Medulla oblongata (tissue), 1 donor: ENCODE measurements at regions not wholly inside any gene's neighbourhood (a gene's known extent, or its start where the extent isn't known, plus 50 kb on each side); places are given as distances from the start of the nearest gene placed in this dataset.

Experiments
- DNase-seq: peaks from one replicate; pipeline ENCODE4 v3.0.0-alpha.2; 2015; ENCODE audit errors: extremely low spot score

DNA sequence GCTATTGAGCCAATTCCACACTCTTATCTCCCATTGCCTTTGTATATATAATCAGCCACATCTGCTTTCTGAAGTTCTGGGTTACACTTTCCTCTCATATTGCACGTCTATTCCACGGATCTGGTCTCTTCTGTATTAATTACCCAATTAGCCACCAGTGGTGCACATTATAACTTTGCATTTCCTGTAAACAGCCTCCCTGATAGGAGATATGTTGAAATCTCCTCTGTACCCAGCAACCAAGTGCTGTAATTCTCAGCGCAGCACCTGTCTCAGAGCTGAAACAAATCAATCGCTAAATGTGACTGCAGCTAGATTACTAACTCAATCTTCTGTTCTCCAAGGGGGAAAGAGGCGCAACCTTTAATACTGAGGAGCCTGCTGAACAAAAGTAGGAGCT, 326.4 kb downstream of the SLITRK2 start:
- DNase-seq, result no peak

DNA sequence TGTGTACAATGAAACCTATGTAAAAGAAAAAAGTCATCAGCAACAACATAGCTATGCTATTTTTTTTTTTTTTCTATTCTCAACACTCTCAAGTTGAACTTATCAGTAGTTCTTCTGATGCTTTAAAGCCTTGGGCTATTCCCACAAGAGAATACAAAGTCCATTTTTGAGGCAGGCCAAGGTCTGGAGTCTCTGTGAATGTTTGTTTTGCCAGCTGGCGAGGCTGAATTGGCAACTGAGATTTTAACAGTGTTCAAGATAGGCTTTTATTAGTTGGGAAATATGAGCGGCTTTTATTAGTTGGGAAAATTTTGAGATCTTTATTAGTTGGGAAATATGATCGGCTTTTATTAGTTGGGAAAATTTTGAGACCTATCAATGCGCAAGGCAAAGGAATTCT, 336.6 kb downstream of the SLITRK2 start:
- no peak for DNase-seq

DNA sequence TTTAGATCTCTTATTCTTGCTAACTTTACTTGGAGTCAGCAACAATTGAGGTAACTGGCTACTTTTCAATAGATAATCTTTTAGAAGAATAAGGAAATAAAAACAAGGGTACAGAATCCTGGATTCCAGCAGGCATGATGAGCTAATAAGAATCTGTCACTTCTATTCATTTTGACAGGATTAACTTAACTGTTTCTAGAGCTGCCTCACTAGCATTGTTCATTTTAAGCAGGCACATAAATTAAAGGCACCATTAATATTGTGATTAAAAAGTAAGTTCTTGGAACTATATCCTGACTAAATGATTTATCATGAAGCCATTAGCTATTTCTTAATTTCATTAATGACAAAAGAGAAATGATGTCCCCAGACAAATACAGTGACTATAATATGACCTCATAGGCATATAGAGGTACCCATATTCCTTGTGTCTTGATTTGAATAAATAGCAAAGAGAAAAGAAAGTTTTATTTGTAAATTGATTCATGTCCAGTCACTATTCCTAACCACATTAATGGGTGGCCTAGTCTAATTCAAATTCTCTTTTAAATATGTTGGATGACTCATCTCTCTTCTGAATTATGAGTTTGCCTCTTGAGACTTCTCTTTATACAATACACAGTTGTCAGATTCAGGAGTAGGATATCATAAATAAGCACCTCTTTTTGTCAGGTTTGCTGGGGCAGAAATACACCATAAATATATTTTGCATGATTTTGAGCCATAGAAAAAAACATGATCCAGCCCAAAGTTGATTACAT, 343.0 kb downstream of the SLITRK2 start:
- DNase-seq, result no peak

DNA sequence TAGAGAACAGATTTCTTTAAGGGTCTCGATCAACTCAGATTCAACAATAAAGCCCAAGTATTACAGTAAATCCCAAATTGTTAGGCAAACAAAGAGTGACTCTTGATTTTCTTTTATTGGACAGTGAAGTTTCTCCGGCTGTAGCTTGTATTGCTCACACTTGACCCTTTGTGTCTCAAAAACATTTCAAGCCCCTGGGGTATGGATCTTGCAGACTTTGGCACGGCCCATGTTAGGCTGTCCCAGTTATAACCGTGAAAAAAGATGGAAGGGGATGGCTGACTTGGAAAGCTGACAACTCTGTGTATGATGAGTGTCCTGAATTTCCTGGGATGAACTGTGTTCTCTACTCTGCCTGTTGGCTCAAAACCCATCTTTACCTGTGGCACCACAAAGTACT, 356.1 kb downstream of the SLITRK2 start:
- no peak for DNase-seq

DNA sequence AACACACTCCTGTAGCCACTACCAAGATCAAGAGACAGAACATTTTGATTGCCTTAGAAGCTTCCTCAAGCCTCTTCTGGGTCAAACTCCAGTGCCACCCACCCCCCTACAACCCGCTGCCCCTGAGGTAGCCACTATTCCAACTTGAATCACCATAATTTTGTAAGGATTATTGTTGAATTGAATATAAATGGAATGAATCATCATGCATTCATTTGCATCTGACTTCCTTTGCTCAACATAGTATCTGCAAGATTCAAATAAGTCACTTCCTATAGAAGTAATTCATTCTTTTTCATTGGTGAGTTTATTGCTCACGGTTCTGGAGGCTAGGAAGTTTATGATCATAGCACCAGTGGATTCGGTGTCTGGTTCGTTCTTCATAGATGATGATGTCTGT, 364.2 kb downstream of the SLITRK2 start:
- DNase-seq, result no peak

DNA sequence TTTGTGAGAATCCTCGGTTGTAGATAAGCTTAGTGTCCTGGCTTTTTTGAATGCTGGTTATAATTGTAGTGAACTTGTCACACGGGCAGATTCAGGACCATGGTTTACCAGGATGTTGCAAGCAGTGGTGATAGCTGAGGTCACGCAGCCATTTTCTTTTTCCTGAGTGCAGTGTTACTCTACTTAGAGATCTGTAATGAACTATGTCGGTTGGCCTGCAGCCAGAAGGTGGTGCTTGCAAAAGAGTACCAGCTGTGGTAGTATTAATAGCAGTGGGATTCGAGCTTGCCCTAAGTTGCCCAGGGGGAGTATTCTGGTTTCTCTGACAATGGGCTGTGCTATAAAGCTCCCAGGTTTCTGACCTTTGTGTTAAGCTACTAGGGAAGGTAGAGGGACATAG, 368.9 kb downstream of the SLITRK2 start:
- no peak for DNase-seq

DNA sequence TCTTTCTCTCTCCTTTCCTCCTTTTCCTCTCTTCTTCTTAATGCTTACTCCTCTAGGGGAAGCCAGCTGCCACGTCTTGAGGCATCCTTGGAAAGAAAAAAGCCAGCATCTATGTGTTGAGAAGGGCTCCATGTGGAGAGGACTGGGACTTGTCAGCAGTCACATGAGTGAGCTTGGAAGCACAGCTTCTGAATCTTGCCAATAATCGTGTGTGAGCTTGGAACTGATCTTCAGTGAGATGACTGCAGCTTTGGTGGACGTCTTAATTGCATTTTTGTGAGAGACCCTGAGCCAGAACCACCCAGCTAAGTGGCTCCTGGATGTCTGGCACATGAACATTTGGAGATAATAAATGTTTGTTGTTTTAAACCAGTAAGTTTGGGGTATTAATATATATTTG, 371.7 kb downstream of the SLITRK2 start:
- DNase-seq, result no peak

DNA sequence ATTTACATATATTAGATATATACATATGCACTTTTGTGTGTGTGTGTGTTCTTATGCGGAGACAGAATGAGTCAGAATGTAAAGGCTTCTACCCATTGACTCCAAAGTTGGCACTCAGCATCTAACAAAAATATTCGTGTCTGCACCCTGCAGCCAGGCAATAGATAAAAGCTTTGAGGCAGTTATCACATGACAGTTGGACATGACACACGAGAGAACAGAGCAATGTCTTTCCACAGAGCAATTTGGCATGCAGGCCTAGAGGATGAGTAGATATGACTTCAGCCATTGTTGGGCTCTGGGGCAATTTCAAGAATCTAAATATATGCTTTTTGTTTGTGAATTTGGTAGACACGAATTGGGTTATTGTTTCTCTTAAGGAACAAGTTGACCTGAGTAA, 391.2 kb downstream of the SLITRK2 start:
- no peak for DNase-seq

DNA sequence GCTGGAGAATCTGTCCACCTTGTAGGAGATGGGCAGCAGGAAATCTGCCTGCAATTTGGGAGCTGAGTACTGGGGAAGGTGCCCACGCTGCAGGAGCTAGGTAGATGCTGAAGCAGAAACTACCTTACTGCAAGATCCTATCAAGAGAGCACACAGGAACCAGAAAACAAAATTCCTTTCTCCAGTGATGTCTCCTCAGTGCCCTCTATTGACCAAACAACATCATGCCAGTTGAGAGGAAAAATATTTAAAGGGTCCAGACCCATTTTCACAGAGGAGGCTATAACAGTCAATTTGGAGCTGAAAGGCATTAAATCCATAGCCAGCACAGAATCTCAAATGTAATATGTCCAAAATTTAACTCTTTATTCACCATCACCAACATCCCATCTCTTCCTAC, 406.8 kb downstream of the SLITRK2 start:
- DNase-seq, result no peak

DNA sequence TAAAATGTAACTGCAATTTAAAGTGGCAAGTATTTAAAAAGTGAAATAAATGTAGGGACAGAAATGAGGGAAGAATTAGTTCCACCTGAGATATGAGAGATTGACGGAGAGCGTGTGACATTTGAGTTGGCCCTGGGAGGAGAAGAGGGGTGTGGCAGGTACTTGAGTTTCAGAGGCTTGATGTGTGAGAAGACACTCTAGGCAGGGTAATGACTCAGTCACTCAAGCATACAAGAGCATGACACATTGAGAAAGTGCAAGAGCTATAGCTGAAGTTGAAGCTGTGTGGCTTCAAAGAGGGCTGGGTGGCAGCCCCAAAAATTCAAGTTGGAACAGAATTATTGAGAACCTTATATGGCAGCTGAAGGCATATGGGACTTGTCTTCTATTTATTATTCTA, 420.5 kb downstream of the SLITRK2 start:
- no peak for DNase-seq

DNA sequence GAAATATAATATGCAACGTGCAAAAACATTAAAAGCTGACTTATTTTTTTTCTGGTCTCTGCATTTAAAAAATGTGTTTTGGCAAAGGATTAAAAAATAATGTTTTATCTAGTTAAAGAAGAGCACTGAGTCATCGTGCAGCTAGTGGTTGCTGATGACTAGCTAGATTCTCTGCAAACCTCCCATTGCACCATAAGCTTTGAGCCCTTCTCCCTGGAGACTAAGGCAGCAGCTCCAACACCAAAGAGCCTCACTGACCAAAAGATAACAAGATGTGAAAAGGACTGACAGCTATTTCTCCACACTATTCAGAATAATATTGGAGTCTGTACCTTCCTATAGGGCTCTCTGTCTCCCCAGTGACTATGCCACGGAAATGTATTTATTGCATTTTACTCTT, 424.3 kb downstream of the SLITRK2 start:
- DNase-seq, result no peak

DNA sequence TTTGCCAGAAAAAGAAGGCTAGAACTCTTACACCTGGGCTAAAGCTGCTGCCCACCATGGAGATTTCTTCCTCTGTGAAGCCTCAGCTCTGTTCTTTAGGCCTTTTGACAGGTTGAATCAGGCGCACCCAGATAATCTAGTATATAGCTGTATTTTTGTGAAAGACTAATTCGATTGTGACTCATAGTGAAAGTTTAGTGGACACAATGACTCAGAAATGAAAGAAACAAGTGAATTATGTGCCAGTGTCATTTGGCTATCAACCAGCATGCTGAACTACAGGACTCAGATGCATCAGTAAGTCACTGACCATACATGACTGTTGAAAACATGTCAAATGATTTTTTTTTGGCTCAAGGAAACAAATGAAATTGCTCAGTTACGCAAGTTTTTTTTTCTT, 425.4 kb downstream of the SLITRK2 start:
- DNase-seq, result no peak

DNA sequence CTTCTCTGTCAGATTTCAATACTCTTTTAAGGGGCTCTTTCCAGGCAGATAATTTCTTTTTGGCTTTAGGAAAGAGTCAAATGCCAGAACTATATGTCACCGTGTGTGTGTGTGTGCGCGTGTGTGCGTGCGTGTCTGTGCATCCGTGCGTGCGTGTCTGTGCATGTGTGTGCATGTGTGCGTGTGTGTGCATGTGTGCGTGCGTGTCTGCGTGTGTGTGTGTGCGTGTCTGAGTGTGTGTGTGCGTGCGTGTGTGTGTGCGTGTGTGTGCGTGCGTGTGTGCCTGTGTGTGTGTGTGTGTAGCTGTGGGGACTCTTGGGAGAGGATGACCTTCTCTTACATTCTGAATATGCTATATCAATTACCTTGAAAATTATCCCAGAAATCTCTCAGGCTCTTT, 441.6 kb downstream of the SLITRK2 start:
- DNase-seq, result no peak

DNA sequence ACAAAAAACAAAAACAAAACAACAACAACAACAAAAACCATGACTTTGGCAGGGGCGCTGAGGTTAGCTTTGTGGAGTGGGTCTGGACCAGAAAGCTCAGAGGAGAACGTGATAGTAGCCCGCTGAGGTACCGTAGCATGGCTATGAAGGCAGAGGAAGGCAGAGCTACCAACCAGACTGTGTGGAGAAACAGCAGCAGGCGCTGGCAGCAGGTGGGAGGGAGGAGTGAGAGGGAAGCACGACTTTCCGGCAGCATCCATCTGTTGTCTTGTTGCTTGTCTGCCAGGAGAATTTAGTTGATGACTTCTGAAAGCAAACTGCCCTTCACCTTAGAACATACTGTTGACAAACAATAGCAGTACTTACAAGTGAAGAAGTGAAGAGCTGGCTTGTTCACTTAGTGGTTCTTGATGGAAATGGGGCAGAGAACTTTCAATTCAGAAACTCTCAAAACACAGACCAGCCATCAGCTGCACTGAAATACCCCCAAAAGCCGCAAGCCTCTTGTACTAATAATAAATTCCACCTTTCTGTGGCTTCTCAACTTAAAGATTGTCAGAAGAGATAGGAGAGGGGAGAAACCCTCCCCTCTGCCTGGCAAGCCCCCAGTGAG, 447.2 kb downstream of the SLITRK2 start:
- DNase-seq, result no peak

DNA sequence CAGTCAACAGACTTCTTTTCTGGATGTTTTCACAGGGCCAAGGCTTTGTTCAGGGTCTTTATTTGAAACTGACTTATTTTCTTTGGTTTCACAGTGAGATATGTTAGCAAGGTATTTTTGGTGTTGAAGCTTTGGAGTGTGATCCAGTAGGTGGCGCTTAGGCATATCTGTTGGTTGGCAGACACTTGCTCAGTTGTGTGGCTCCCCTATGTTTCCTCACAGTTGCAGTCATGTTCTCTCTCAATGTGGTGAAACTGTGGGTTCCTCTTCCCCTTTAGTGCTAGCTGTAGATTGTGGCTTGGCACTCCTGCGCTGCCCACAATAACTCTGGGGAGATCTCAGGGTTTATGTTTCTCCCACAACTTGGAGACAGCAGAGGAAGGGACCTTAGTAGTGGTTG, 460.8 kb downstream of the SLITRK2 start:
- peak; percentile 2 for DNase-seq
